Endodermal cell (in vitro differentiated cells): ENCODE measurements at regions not wholly inside any gene's neighbourhood (a gene's known extent, or its start where the extent isn't known, plus 50 kb on each side); places are given as distances from the start of the nearest gene placed in this dataset.

ENCODE experiments used
- DNase-seq: peaks from one replicate; pipeline ENCODE4 v3.0.0-alpha.2; 2017
- H3K27ac ChIP-seq: 2 replicates; pipeline ENCODE4 v1.5.1; 2013; ENCODE audit warnings: mild to moderate bottlenecking, low read depth, low read length, moderate library complexity
- H3K27me3 ChIP-seq: 2 replicates; pipeline ENCODE4 v1.6.1; 2013; ENCODE audit warnings: mild to moderate bottlenecking, low read length, moderate library complexity; ENCODE audit not compliant: insufficient read depth, control insufficient read depth, poor library complexity, severe bottlenecking
- H3K36me3 ChIP-seq: 2 replicates; pipeline ENCODE4 v1.7.0; 2013; ENCODE audit warnings: mild to moderate bottlenecking, low read length, moderate library complexity; ENCODE audit not compliant: control insufficient read depth, insufficient read depth
- H3K4me1 ChIP-seq: one replicate; pipeline ENCODE4 v1.7.0; 2013; ENCODE audit warnings: low read length; ENCODE audit not compliant: control insufficient read depth, insufficient read depth
- H3K4me3 ChIP-seq: 2 replicates; pipeline ENCODE4 v1.5.1; 2013; ENCODE audit warnings: mild to moderate bottlenecking, low read length, moderate library complexity
- H3K9ac ChIP-seq: 2 replicates; pipeline ENCODE4 v1.6.1; 2013; ENCODE audit warnings: mild to moderate bottlenecking, low read length, moderate library complexity; ENCODE audit not compliant: poor library complexity, severe bottlenecking; ENCODE audit errors: extremely low read depth
- H3K9me3 ChIP-seq: 2 replicates; pipeline ENCODE4 v1.6.1; 2013; ENCODE audit warnings: mild to moderate bottlenecking, low read length, moderate library complexity; ENCODE audit not compliant: control insufficient read depth
- H3K27ac Mint-ChIP-seq: 2 replicates; pipeline ENCODE4 v1.8.0; 2020; ENCODE audit warnings: mixed read lengths
- H3K27me3 Mint-ChIP-seq: 2 replicates; pipeline ENCODE4 v1.8.0; 2021; ENCODE audit warnings: mild to moderate bottlenecking, mixed read lengths; ENCODE audit not compliant: insufficient read depth
- H3K36me3 Mint-ChIP-seq: 2 replicates; pipeline ENCODE4 v1.8.0; 2020; ENCODE audit warnings: low read depth, mixed read lengths
- H3K4me1 Mint-ChIP-seq: 2 replicates; pipeline ENCODE4 v1.8.0; 2020; ENCODE audit warnings: mixed read lengths
- H3K4me3 Mint-ChIP-seq: 2 replicates; pipeline ENCODE4 v1.8.0; 2020; ENCODE audit warnings: mild to moderate bottlenecking, moderate library complexity, mixed read lengths
- H3K9me3 Mint-ChIP-seq: 2 replicates; pipeline ENCODE4 v1.8.0; 2020; ENCODE audit warnings: mild to moderate bottlenecking, mixed read lengths
- CTCF ChIP-seq: fragments of 200-600 bp; sonication (generic); conservative IDR thresholded peaks from 2 replicates; pipeline ENCODE4 v1.5.0; 2021; ENCODE audit warnings: antibody characterized with exemption, mild to moderate bottlenecking
- WGBS, 2 experiments: methylation state at CpG; one replicate each; pipeline versions ENCODE4 v1.1.5 to v1.1.7; 2013; ENCODE audit warnings: missing lambda C conversion rate in 2 of 2, mixed read lengths in 1 of 2; ENCODE audit not compliant: insufficient coverage in 1 of 2, insufficient read length in 1 of 2; 5-methylcytosine and 5-hydroxymethylcytosine counted together

GRCh38 chr1:67958472-67958871 is 92.0 kb downstream of the DIRAS3 start:
- Histone ChIP-seq H3K27ac (no peak overlapping the region), H3K4me3 (no peak overlapping the region), H3K4me1 (no peaks in the 10 kb centered on the region), H3K9me3 (peaks cover 1% of the 10 kb centered on the region), H3K36me3 (no peaks in the 10 kb centered on the region), H3K9ac (no peak overlapping the region), H3K27me3 (no peaks in the 10 kb centered on the region)
- DNase-seq: no peak
- no peak for TF ChIP-seq CTCF
- WGBS, 2 experiments: 78 to 98% methylated on average over 1 of the region's 1 CpG
- H3K27me3 Mint-ChIP-seq: no peaks in the 10 kb centered on the region
- H3K36me3 Mint-ChIP-seq: no peaks in the 10 kb centered on the region
- H3K27ac Mint-ChIP-seq: no peak overlapping the region
- peaks cover 5% of the 10 kb centered on the region for H3K4me1 Mint-ChIP-seq
- H3K4me3 Mint-ChIP-seq: no peak overlapping the region
- H3K9me3 Mint-ChIP-seq: peaks cover 7% of the 10 kb centered on the region

- 88 to 93% methylated on average over 5 of the region's 5 CpGs for WGBS, 2 experiments
These were observed 93.4 kb downstream of the DIRAS3 start for GRCh38 chr1:67957066-67957465.

GRCh38 chr1:67956116-67956515 is 94.3 kb downstream of the DIRAS3 start:
- Mint-ChIP-seq H3K4me1 (peaks cover 5% of the 10 kb centered on the region), H3K4me3 (no peak overlapping the region), H3K27ac (no peak overlapping the region), H3K36me3 (no peaks in the 10 kb centered on the region), H3K27me3 (no peaks in the 10 kb centered on the region), H3K9me3 (no peaks in the 10 kb centered on the region)
- Histone ChIP-seq H3K9me3 (no peaks in the 10 kb centered on the region), H3K4me3 (no peak overlapping the region), H3K9ac (no peak overlapping the region), H3K36me3 (no peaks in the 10 kb centered on the region), H3K27me3 (no peaks in the 10 kb centered on the region), H3K4me1 (no peaks in the 10 kb centered on the region), H3K27ac (no peak overlapping the region)
- DNase-seq: no peak
- no peak for TF ChIP-seq CTCF

More at GRCh38 chr1:67957066-67957465, 93.4 kb downstream of the DIRAS3 start:
- Histone ChIP-seq H3K27me3 (no peaks in the 10 kb centered on the region), H3K4me3 (no peak overlapping the region), H3K9me3 (no peaks in the 10 kb centered on the region), H3K36me3 (no peaks in the 10 kb centered on the region), H3K27ac (no peak overlapping the region), H3K4me1 (no peaks in the 10 kb centered on the region), H3K9ac (no peak overlapping the region)
- DNase-seq: no peak
- TF ChIP-seq CTCF: no peak
- Mint-ChIP-seq H3K4me1 (peaks cover 5% of the 10 kb centered on the region), H3K27ac (no peak overlapping the region), H3K4me3 (no peak overlapping the region), H3K9me3 (no peaks in the 10 kb centered on the region), H3K36me3 (no peaks in the 10 kb centered on the region), H3K27me3 (no peaks in the 10 kb centered on the region)
